ENCODE measurements at regions not wholly inside any gene's neighbourhood (a gene's known extent, or its start where the extent isn't known, plus 50 kb on each side); places are given as distances from the start of the nearest gene placed in this dataset.

GRCh38 chr4:55181010-55182005, 55.9 kb upstream of the KDR start:
- TF ChIP-seq RAD21 (conservative IDR thresholded peaks at IDR 0.05) = no peak
- no peak for TF ChIP-seq SMC3 (conservative IDR thresholded peaks at IDR 0.05; ENCODE audit: poor library complexity)
- TF ChIP-seq EP300 (conservative IDR thresholded peaks at IDR 0.05; ENCODE audit: poor library complexity, severe bottlenecking) = no peak
- H3F3A ChIP-seq (ENCODE audit: insufficient read depth, low read length, poor library complexity, severe bottlenecking) = no peaks in the 10 kb centered on the region
- H3K4me2 ChIP-seq (ENCODE audit: low read length) = no peak overlapping the region
- H3K9me2 ChIP-seq (ENCODE audit: insufficient read depth, low read length) = no peaks in the 10 kb centered on the region
- no peaks in the 10 kb centered on the region for H3K27me3 ChIP-seq (ENCODE audit: insufficient read depth, low read depth, low read length)
- no peak overlapping the region for H3K4me3 ChIP-seq (ENCODE audit: low read length)
- H3K79me2 ChIP-seq (replicated peaks; ENCODE audit: insufficient read depth, low read length) = no peaks in the 10 kb centered on the region
- no peaks in the 10 kb centered on the region for H3K9me3 ChIP-seq (ENCODE audit: low read length)
- H4K20me1 ChIP-seq (ENCODE audit: insufficient read depth) = no peaks in the 10 kb centered on the region
- H3K9ac ChIP-seq (ENCODE audit: low read length) = no peak overlapping the region
- no peak overlapping the region for H3K27ac ChIP-seq (ENCODE audit: low read length)
- no peaks in the 10 kb centered on the region for H3K36me3 ChIP-seq (ENCODE audit: insufficient read depth, low read length)
- no peak overlapping the region for H2AFZ ChIP-seq (ENCODE audit: low read depth, low read length)

GRCh38 chr4:55183926-55184599, 58.7 kb upstream of the KDR start:
- H3K79me2 ChIP-seq (replicated peaks; ENCODE audit: insufficient read depth, low read length) = no peaks in the 10 kb centered on the region
- no peaks in the 10 kb centered on the region for H3K9me3 ChIP-seq (ENCODE audit: low read length)
- H3K27ac ChIP-seq (ENCODE audit: low read length) = no peak overlapping the region
- H3K9me2 ChIP-seq (ENCODE audit: insufficient read depth, low read length) = no peaks in the 10 kb centered on the region
- H3K9ac ChIP-seq (ENCODE audit: low read length) = no peak overlapping the region
- H3K4me2 ChIP-seq (ENCODE audit: low read length) = no peak overlapping the region
- no peaks in the 10 kb centered on the region for H3F3A ChIP-seq (ENCODE audit: insufficient read depth, low read length, poor library complexity, severe bottlenecking)
- H2AFZ ChIP-seq (ENCODE audit: low read depth, low read length) = no peak overlapping the region
- no peak overlapping the region for H3K4me3 ChIP-seq (ENCODE audit: low read length)
- H3K36me3 ChIP-seq (ENCODE audit: insufficient read depth, low read length) = no peaks in the 10 kb centered on the region
- H3K27me3 ChIP-seq (ENCODE audit: insufficient read depth, low read depth, low read length) = no peaks in the 10 kb centered on the region
- H4K20me1 ChIP-seq (ENCODE audit: insufficient read depth) = no peaks in the 10 kb centered on the region
- TF ChIP-seq, protein P1, sequence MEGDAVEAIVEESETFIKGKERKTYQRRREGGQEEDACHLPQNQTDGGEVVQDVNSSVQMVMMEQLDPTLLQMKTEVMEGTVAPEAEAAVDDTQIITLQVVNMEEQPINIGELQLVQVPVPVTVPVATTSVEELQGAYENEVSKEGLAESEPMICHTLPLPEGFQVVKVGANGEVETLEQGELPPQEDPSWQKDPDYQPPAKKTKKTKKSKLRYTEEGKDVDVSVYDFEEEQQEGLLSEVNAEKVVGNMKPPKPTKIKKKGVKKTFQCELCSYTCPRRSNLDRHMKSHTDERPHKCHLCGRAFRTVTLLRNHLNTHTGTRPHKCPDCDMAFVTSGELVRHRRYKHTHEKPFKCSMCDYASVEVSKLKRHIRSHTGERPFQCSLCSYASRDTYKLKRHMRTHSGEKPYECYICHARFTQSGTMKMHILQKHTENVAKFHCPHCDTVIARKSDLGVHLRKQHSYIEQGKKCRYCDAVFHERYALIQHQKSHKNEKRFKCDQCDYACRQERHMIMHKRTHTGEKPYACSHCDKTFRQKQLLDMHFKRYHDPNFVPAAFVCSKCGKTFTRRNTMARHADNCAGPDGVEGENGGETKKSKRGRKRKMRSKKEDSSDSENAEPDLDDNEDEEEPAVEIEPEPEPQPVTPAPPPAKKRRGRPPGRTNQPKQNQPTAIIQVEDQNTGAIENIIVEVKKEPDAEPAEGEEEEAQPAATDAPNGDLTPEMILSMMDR (IDR thresholded peaks at IDR 0.05; ENCODE audit: poor library complexity, severe bottlenecking) = no peak
- TF ChIP-seq POLR2AphosphoS5 (IDR thresholded peaks at IDR 0.05) (no peak), EP300 (conservative IDR thresholded peaks at IDR 0.05; ENCODE audit: poor library complexity, severe bottlenecking) (no peak), EZH2 (IDR thresholded peaks at IDR 0.05; ENCODE audit: borderline replicate concordance, insufficient read depth, low read length, poor library complexity, severe bottlenecking) (no peak), RAD21 (conservative IDR thresholded peaks at IDR 0.05) (no peak), TAF1 (IDR thresholded peaks at IDR 0.05; ENCODE audit: low read depth) (no peak), SMC3 (conservative IDR thresholded peaks at IDR 0.05; ENCODE audit: poor library complexity) (no peak), MXI1 (conservative IDR thresholded peaks at IDR 0.05; ENCODE audit: poor library complexity, severe bottlenecking) (no peak)
- TF ChIP-seq, protein P2, sequence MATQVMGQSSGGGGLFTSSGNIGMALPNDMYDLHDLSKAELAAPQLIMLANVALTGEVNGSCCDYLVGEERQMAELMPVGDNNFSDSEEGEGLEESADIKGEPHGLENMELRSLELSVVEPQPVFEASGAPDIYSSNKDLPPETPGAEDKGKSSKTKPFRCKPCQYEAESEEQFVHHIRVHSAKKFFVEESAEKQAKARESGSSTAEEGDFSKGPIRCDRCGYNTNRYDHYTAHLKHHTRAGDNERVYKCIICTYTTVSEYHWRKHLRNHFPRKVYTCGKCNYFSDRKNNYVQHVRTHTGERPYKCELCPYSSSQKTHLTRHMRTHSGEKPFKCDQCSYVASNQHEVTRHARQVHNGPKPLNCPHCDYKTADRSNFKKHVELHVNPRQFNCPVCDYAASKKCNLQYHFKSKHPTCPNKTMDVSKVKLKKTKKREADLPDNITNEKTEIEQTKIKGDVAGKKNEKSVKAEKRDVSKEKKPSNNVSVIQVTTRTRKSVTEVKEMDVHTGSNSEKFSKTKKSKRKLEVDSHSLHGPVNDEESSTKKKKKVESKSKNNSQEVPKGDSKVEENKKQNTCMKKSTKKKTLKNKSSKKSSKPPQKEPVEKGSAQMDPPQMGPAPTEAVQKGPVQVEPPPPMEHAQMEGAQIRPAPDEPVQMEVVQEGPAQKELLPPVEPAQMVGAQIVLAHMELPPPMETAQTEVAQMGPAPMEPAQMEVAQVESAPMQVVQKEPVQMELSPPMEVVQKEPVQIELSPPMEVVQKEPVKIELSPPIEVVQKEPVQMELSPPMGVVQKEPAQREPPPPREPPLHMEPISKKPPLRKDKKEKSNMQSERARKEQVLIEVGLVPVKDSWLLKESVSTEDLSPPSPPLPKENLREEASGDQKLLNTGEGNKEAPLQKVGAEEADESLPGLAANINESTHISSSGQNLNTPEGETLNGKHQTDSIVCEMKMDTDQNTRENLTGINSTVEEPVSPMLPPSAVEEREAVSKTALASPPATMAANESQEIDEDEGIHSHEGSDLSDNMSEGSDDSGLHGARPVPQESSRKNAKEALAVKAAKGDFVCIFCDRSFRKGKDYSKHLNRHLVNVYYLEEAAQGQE (IDR thresholded peaks at IDR 0.05; ENCODE audit: borderline replicate concordance) = no peak

Measured in neural cell (in vitro differentiated cells).